RWPE1 (cell line): ENCODE measurements at regions not wholly inside any gene's neighbourhood (a gene's known extent, or its start where the extent isn't known, plus 50 kb on each side); places are given as distances from the start of the nearest gene placed in this dataset.
"Not testable (repeated sequence)": the region's sequence is repeated elsewhere in the genome, so short reads cannot be mapped to it uniquely, and the experiment has no call there.

ENCODE experiments used
- CTCF ChIA-PET: fragments of 350-600 bp; sonication (Branson Sonifier 250); formaldehyde crosslinking; extraction: SDS; loops from one replicate; lab custom pipeline; 2021; lab: Yijun Ruan, JAX
- POLR2A ChIA-PET: fragments of 400-600 bp; formaldehyde crosslinking; extraction: SDS; loops from one replicate; lab custom pipeline; 2020; ENCODE audit warnings: antibody characterized with exemption; ENCODE audit not compliant: low non-redundant PET; lab: Yijun Ruan, JAX
- DNase-seq: peaks from one replicate; pipeline ENCODE4 v3.0.0; 2012; ENCODE audit warnings: low spot score
- H3K27ac ChIP-seq: fragments of 450-650 bp; 2 replicates; pipeline ENCODE4 v1.5.1; 2017
- TF ChIP-seq, protein P1 (sequence below): fragments of 450-650 bp; conservative IDR thresholded peaks from 2 replicates; pipeline ENCODE4 v1.5.1; 2017; ENCODE audit warnings: low read depth, mild to moderate bottlenecking

DNA sequence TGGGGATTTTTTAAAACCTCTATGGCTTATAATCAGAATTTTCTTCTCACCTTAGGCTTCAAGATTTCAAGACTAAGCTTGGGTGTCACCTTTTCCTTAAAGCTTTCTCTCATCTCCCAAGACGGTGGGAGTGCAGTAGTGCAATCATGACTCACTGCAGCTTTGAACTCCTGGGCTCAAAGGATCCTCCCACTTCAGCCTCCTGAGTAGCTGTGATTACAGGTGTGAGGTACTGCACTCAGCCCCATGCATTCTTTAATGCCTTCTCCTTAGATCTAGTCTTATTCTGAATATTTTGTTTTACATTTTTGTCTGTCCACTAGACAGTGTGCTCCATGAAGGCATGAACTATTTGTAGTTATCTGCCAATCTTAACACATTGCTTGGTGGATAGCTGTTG is 55.7 kb upstream of the FAT3 start:
- CTCF ChIA-PET: no interaction called here
- DNase-seq: no peak
- TF ChIP-seq, protein P1, sequence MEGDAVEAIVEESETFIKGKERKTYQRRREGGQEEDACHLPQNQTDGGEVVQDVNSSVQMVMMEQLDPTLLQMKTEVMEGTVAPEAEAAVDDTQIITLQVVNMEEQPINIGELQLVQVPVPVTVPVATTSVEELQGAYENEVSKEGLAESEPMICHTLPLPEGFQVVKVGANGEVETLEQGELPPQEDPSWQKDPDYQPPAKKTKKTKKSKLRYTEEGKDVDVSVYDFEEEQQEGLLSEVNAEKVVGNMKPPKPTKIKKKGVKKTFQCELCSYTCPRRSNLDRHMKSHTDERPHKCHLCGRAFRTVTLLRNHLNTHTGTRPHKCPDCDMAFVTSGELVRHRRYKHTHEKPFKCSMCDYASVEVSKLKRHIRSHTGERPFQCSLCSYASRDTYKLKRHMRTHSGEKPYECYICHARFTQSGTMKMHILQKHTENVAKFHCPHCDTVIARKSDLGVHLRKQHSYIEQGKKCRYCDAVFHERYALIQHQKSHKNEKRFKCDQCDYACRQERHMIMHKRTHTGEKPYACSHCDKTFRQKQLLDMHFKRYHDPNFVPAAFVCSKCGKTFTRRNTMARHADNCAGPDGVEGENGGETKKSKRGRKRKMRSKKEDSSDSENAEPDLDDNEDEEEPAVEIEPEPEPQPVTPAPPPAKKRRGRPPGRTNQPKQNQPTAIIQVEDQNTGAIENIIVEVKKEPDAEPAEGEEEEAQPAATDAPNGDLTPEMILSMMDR: no peak
- POLR2A ChIA-PET: no interaction called here
- H3K27ac ChIP-seq: no peak overlapping the region

DNA sequence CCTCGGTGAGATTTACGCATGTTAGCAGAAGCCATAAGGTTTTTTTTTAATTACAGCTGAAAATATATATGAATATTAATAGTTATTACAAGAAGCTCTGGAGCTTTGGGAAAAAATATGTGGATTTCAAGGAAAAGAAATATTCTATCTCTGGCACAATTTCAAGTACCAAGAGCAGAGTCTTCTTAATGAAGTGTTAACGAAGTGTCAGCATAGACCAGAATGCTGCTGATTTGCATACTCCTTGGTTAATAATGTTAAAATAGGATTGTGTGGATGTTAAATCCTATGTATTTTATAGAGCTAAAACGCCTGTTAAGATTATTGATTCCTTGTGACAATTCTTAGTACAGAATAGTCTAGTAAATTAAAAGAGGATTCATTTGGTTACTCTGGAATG is 57.0 kb upstream of the FAT3 start:
- CTCF ChIA-PET: interaction anchor here (0.5 to 0.6 kb wide), 2 partner anchors 37 to 398 kb away, joined by 3 to 4 read pairs; no protein-coding TSS in a partner anchor
- TF ChIP-seq, protein P1: no peak

DNA sequence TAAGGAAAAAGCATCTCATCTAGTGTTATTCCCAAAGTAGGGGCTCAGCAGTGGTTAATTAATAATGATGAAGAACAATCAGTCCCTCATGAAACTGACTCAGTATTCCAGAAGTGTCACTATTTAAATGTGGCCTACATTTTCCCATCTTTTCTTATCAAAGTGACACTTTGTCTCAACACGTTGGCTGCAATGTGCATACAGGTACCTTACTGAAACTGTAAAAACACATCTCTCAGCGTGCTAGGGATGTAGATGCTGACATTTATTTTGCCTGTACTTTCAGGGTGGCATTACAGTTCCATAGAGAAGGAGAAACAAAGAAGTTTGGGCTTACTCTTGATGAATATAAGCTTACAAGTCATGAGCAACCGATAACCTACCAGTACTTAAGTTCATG is 58.3 kb upstream of the FAT3 start:
- H3K27ac ChIP-seq: no peak overlapping the region
- TF ChIP-seq, protein P1: no peak
- ChIA-PET CTCF (no interaction called here), POLR2A (no interaction called here)
- no peak for DNase-seq

More for the DNA sequence above, 57.0 kb upstream of the FAT3 start:
- no peak for DNase-seq
- POLR2A ChIA-PET: no interaction called here
- H3K27ac ChIP-seq: no peak overlapping the region

DNA sequence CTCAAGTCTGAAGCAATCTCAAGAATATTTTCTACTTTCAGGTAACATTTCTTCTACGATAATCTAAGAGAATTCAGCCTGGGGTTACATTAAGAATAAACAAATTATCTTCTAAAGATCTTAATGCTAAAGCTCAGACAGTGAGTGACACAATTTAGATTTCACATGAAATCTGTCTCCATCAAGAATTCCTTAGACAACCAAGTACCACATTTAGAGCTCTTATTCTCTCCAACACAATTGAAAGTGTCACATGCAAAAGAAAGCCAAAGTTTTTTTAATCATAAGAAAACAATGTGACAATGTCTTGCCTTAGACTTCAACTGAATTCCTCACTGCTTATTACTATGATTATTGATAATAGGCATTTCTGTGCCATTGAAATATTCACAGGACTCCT is 60.7 kb upstream of the FAT3 start:
- POLR2A ChIA-PET: no interaction called here
- CTCF ChIA-PET: interaction anchor here (0.7 kb wide), 1 partner anchor 234 kb away, joined by 3 read pairs; no protein-coding TSS in a partner anchor
- TF ChIP-seq, protein P1: no peak
- no peak for DNase-seq
- H3K27ac ChIP-seq: no peak overlapping the region

DNA sequence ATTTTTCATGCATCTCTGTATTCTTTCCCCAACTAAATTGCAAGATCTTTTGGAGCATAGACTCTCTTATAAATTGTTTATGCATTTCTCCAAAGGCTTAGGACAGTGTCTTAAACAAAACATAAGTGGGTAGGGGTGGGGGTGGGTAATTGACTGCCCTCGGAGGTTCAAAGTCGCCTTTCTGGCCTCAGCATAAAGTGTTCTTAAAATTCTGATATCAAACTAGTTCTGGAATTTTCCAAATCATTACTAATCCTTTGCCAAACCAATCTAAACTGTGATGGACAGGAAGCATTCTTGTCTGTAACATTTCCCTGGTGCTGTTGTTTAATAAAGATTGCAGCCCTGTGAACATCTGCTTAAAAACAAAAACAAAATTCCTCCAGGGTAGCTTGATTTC is 61.8 kb upstream of the FAT3 start:
- H3K27ac ChIP-seq: no peak overlapping the region
- ChIA-PET CTCF (no interaction called here), POLR2A (interaction anchor here (0.6 kb wide), 1 partner anchor 22 kb away, joined by 16 read pairs; no protein-coding TSS in a partner anchor)
- TF ChIP-seq, protein P1: no peak
- no peak for DNase-seq

DNA sequence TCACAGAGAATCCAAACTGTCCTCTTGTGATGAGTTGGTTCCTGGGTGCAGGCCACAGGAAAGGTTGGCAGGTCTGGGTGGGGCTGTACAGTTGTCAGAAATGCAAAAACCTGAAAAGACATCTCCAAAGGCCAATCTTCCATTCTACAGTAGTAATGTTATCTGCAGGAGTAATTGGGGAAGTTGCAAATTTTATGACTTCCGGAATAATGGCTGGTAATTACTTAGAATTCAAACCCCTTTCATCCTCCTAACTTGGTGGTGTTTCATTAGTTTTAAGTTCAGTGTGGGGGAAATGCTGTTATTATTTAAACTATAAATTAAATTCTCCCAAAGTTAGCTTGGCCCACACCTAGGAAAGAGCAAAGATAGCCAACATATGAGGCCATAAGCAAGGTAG is 64.7 kb upstream of the FAT3 start:
- TF ChIP-seq, protein P1: no peak
- ChIA-PET POLR2A (no interaction called here), CTCF (no interaction called here)
- no peak for DNase-seq
- H3K27ac ChIP-seq: no peak overlapping the region

DNA sequence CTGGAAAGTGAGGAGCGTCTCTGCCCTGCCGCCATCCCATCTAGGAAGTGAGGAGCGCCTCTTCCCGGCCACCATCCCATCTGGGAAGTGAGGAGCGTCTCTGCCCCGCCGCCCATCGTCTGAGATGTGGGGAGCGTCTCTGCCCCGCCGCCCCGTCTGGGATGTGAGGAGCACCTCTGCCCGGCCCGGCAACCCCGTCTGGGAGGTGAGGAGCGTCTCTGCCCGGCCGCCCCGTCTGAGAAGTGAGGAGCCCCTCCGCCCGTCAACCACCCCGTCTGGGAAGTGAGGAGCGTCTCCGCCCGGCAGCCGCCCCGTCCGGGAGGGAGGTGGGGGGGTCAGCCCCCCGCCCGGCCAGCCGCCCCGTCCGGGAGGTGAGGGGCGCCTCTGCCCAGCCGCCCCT is 67.2 kb upstream of the FAT3 start:
- DNase-seq, H3K27ac ChIP-seq, CTCF ChIA-PET, POLR2A ChIA-PET: not testable (repeated sequence)
